K562 (cell line): ENCODE measurements at regions not wholly inside any gene's neighbourhood (a gene's known extent, or its start where the extent isn't known, plus 50 kb on each side); places are given as distances from the start of the nearest gene placed in this dataset.

Experiments
- ATAC-seq: fragments of 200-7000 bp; cut with Tn5 transposase; 3 replicates; pipeline ENCODE4 v1.9.1; 2020; ENCODE audit warnings: moderate library complexity
- BruUV-seq: library from RNA; stranded (reverse); fragments of 400-500 nt; replicated peaks from 2 replicates; lab custom pipeline; 2021; lab: Mats Ljungman, UMichigan
- CTCF ChIA-PET: fragments of 300-600 bp; formaldehyde crosslinking; extraction: SDS; loops from one replicate; lab custom pipeline; 2021; ENCODE audit warnings: low intra/inter-chr PET ratio; lab: Yijun Ruan, JAX
- POLR2A ChIA-PET: fragments of 300-600, 350-650 bp; sonication (Branson Sonifier 250); formaldehyde crosslinking; extraction: SDS; loops from one replicate; lab custom pipeline; 2021; ENCODE audit warnings: antibody characterized with exemption, inconsistent platforms; lab: Yijun Ruan, JAX
- DNase-seq, 4 experiments: peaks; one replicate each; pipeline versions ENCODE4 v3.0.0 to v3.0.0-alpha.2; 2011 to 2018; ENCODE audit warnings: low spot score in 3 of 4, mixed read lengths in 3 of 4; ENCODE audit errors: extremely low read depth in 1 of 4
- FAIRE-seq: peaks from 2 replicates; lab custom pipeline; 2011; peaks lifted over from hg19 to GRCh38; lab: Jason Lieb, UNC
- H2AFZ ChIP-seq: 2 replicates; pipeline ENCODE4 v1.6.0; 2011; ENCODE audit warnings: low read depth, low read length, control low read depth, inconsistent platforms
- H3K27ac ChIP-seq: fragments of 200-600 bp; 3 replicates; pipeline ENCODE4 v1.8.0; 2011; ENCODE audit warnings: low read depth, mild to moderate bottlenecking, control low read depth, inconsistent platforms, low read length, moderate library complexity, mixed read lengths; ENCODE audit errors: extremely low read depth
- H3K27me3 ChIP-seq, 2 experiments: fragments of 300-600 bp in 1 of 2; 2 replicates in 1 of 2; 3 replicates in 1 of 2; pipeline versions ENCODE4 v1.6.0 to v1.8.0; 2011; ENCODE audit warnings: inconsistent platforms in 2 of 2, low read length in 2 of 2, mild to moderate bottlenecking in 1 of 2, mixed read lengths in 1 of 2, moderate library complexity in 1 of 2; ENCODE audit not compliant: control insufficient read depth in 2 of 2, insufficient read depth in 2 of 2
- H3K36me3 ChIP-seq: fragments of 300-600 bp; 3 replicates; pipeline ENCODE4 v1.8.0; 2011; ENCODE audit warnings: mild to moderate bottlenecking, low read length, inconsistent platforms; ENCODE audit not compliant: control insufficient read depth, insufficient read depth
- H3K4me1 ChIP-seq, 2 experiments: fragments of 200-600 bp in 1 of 2; replicated peaks in 1 of 2; 2 replicates in 1 of 2; 3 replicates in 1 of 2; pipeline versions ENCODE4 v1.5.1 to v1.8.0; 2011; ENCODE audit warnings: inconsistent platforms in 2 of 2, low read length in 2 of 2, mild to moderate bottlenecking in 1 of 2, mixed read lengths in 1 of 2, moderate library complexity in 1 of 2; ENCODE audit not compliant: control insufficient read depth in 2 of 2, insufficient read depth in 2 of 2
- H3K4me2 ChIP-seq: 2 replicates; pipeline ENCODE4 v1.6.1; 2011; ENCODE audit warnings: low read length, control low read depth, inconsistent platforms, mixed read lengths; ENCODE audit not compliant: insufficient read depth
- H3K4me3 ChIP-seq: fragments of 200-600 bp; sonication (generic), shearing (Covaris generic); 2 replicates; pipeline ENCODE4 v1.5.1; 2016; ENCODE audit warnings: control low read depth, inconsistent platforms
- H3K79me2 ChIP-seq: fragments of 200-600 bp; 3 replicates; pipeline ENCODE4 v1.8.0; 2011; ENCODE audit warnings: low read length, inconsistent platforms; ENCODE audit not compliant: control insufficient read depth, insufficient read depth
- H3K9ac ChIP-seq, 2 experiments: 2 replicates each; pipeline versions ENCODE4 v1.6.0 to v1.6.1; 2011; ENCODE audit warnings: low read depth in 2 of 2, low read length in 2 of 2, control low read depth in 1 of 2, inconsistent platforms in 1 of 2, mild to moderate bottlenecking in 1 of 2, mixed read lengths in 1 of 2; ENCODE audit not compliant: insufficient read depth in 1 of 2
- H3K9me1 ChIP-seq: one replicate; pipeline ENCODE4 v1.6.0; 2011; ENCODE audit warnings: inconsistent platforms, mild to moderate bottlenecking, low read length, moderate library complexity; ENCODE audit not compliant: control insufficient read depth, insufficient read depth
- H3K9me3 ChIP-seq: replicated peaks from 2 replicates; pipeline ENCODE4 v1.5.1; 2011; ENCODE audit warnings: low read depth, low read length, inconsistent platforms; ENCODE audit not compliant: control insufficient read depth, insufficient read depth
- H4K20me1 ChIP-seq: replicated peaks from 2 replicates; pipeline ENCODE4 v1.6.1; 2011; ENCODE audit warnings: low read length, inconsistent platforms, mixed read lengths; ENCODE audit not compliant: control insufficient read depth, insufficient read depth
- CEBPB ChIP-seq: fragments of 450-650 bp; IDR thresholded peaks from 2 replicates; pipeline ENCODE4 v1.6.1; 2016; ENCODE audit warnings: missing genetic modification characterization, missing compliant biosample characterization
- CEBPG ChIP-seq, 3 experiments: fragments of 200-800 bp in 1 of 3; sonication (Bioruptor generic) in 1 of 3; sonication (generic) in 1 of 3; formaldehyde crosslinking in 1 of 3; IDR thresholded peaks in 2 of 3; conservative IDR thresholded peaks in 1 of 3; 2 replicates each; pipeline versions ENCODE4 v1.6.1 to v1.8.0; 2016 to 2022; ENCODE audit warnings: missing compliant biosample characterization in 2 of 3, missing genetic modification characterization in 2 of 3, mild to moderate bottlenecking in 1 of 3, missing genetic modification reagents in 1 of 3
- EZH2 ChIP-seq: IDR thresholded peaks from 2 replicates; pipeline ENCODE4 v1.6.1; 2012; ENCODE audit warnings: low read depth, mild to moderate bottlenecking, inconsistent platforms, low read length, borderline replicate concordance
- GABPA ChIP-seq: fragments of 200-800 bp; sonication (Bioruptor generic); conservative IDR thresholded peaks from 2 replicates; pipeline ENCODE4 v1.6.1; 2016; ENCODE audit warnings: low read depth, missing genetic modification characterization, missing compliant biosample characterization
- HNRNPK ChIP-seq: fragments of 200-400 bp; formaldehyde crosslinking; IDR thresholded peaks from one replicate; pipeline ENCODE4 v1.6.1; 2018; ENCODE audit warnings: mild to moderate bottlenecking, low read depth, low read length; ENCODE audit not compliant: poor library complexity, severe bottlenecking
- MEIS2 ChIP-seq: fragments of 450-650 bp; IDR thresholded peaks from 2 replicates; pipeline ENCODE4 v1.6.1; 2014; ENCODE audit warnings: mild to moderate bottlenecking; ENCODE audit not compliant: partially characterized antibody
- MIER1 ChIP-seq: fragments of 450-650 bp; IDR thresholded peaks from 2 replicates; pipeline ENCODE4 v1.6.1; 2016; ENCODE audit warnings: antibody characterized with exemption, mild to moderate bottlenecking, low read depth
- NCOA2 ChIP-seq, 2 experiments: fragments of 450-650 bp; IDR thresholded peaks; 2 replicates each; pipeline ENCODE4 v1.6.1; 2018; ENCODE audit warnings: mild to moderate bottlenecking in 2 of 2, moderate library complexity in 1 of 2; ENCODE audit not compliant: partially characterized antibody in 2 of 2
- PBX2 ChIP-seq, 2 experiments: IDR thresholded peaks in 1 of 2; conservative IDR thresholded peaks in 1 of 2; 2 replicates each; pipeline ENCODE4 v1.6.1; 2016; ENCODE audit warnings: low read depth in 2 of 2, mild to moderate bottlenecking in 1 of 2, missing compliant biosample characterization in 1 of 2, missing genetic modification characterization in 1 of 2, moderate library complexity in 1 of 2
- POLR3A ChIP-seq: IDR thresholded peaks from 2 replicates; pipeline ENCODE4 v1.6.1; 2011; ENCODE audit warnings: borderline replicate concordance, mild to moderate bottlenecking, moderate library complexity; ENCODE audit not compliant: insufficient read length, insufficient read depth; ENCODE audit errors: extremely low read depth
- RCOR1 ChIP-seq, 2 experiments: IDR thresholded peaks; 2 replicates each; pipeline ENCODE4 v1.6.1; 2012; ENCODE audit warnings: low read depth in 2 of 2, low read length in 2 of 2, borderline replicate concordance in 1 of 2, improper control_type of control experiment in 1 of 2
- RFX1 ChIP-seq: fragments of 450-650 bp; IDR thresholded peaks from 2 replicates; pipeline ENCODE4 v1.6.1; 2016; ENCODE audit warnings: mild to moderate bottlenecking, moderate library complexity
- YY1 ChIP-seq, 3 experiments: IDR thresholded peaks; 2 replicates each; pipeline ENCODE4 v1.6.1; 2011; ENCODE audit warnings: low read length in 2 of 3, mild to moderate bottlenecking in 2 of 3, moderate library complexity in 2 of 3, borderline replicate concordance in 1 of 3, control low read depth in 1 of 3, low read depth in 1 of 3; ENCODE audit not compliant: insufficient read depth in 3 of 3, insufficient replicate concordance in 2 of 3, control insufficient read depth in 1 of 3, insufficient read length in 1 of 3; ENCODE audit errors: extremely low read depth in 1 of 3
- ZBTB5 ChIP-seq: fragments of 450-650 bp; IDR thresholded peaks from 2 replicates; pipeline ENCODE4 v1.6.1; 2017; ENCODE audit warnings: antibody characterized with exemption
- ZNF408 ChIP-seq: fragments of 250-450 bp; sonication (Bioruptor Pico); IDR thresholded peaks from 2 replicates; pipeline ENCODE4 v1.4.0; 2020; ENCODE audit warnings: low read depth, mild to moderate bottlenecking, moderate library complexity
- WGBS: fragments of 100-300 bp; shearing (Covaris generic); methylation state at CpG from one replicate; pipeline ENCODE4 v1.1.6; 2016; ENCODE audit warnings: low coverage, mixed read lengths; ENCODE audit not compliant: insufficient coverage; ENCODE audit errors: missing lambda C conversion rate; 5-methylcytosine and 5-hydroxymethylcytosine counted together
- in situ Hi-C: fragments of 300-500 bp; cut with MboI; formaldehyde crosslinking; loops from 4 replicates; pipeline ENCODE4 v1.15.0; 2018; ENCODE audit warnings: inconsistent platforms, mixed read lengths
- intact Hi-C: fragments of 100-400 bp; cut with micrococcal nuclease; formaldehyde crosslinking; loops from 2 replicates; pipeline ENCODE4 v1.14.2; 2022

- WGBS, result 0% methylated on average over 3 of the region's 3 CpGs
- Histone ChIP-seq H3K9me1 (no peaks in the 10 kb centered on the region), H2AFZ (no peak overlapping the region), H3K4me1 (0 out of 5 replicates have a peak, but pooled peaks cover 0 to 3% of the 10 kb centered on the region in 2 experiments), H3K27me3 (peaks cover 12 to 15% of the 10 kb centered on the region in 2 experiments; a peak in 4 of 5 replicates), H3K4me3 (no peak overlapping the region), H3K36me3 (no peaks in the 10 kb centered on the region), H4K20me1 (no peaks in the 10 kb centered on the region), H3K4me2 (no peak overlapping the region), H3K27ac (no peak overlapping the region), H3K79me2 (no peaks in the 10 kb centered on the region), H3K9me3 (no peaks in the 10 kb centered on the region), H3K9ac (no peak overlapping the region)
- BruUV-seq, result no TSS peak
- FAIRE-seq (no peak), ATAC-seq (no peak), DNase-seq (no peak)
- ChIA-PET POLR2A (no interaction called here), CTCF (no interaction called here)
- in situ Hi-C loops, result no loop called here
- intact Hi-C loops, result no loop called here
- TF ChIP-seq GABPA (tag) (peak; percentile 56), RCOR1 (IDR thresholded peaks at IDR 0.05; ENCODE audit: borderline replicate concordance in 1 of 2, low read depth in 2 of 2, low read length in 2 of 2) (no peak), MEIS2 (peak; percentile 43), CEBPB (tag) (peak; percentile 78), PBX2 (CRISPR knock-in tag; IDR thresholded peaks at IDR 0.05; ENCODE audit: low read depth) (no peak), PBX2 (tag; conservative IDR thresholded peaks at IDR 0.05; ENCODE audit: low read depth) (0 out of 2 replicates have a peak, but pooled peaks have one; percentile 7), RFX1 (0 out of 2 replicates have a peak, but pooled peaks have one; percentile 13), ZNF408 (CRISPR knock-in tag) (no peak), MIER1 (no peak), YY1 (IDR thresholded peaks at IDR 0.05; ENCODE audit: borderline replicate concordance in 1 of 3, control insufficient read depth in 1 of 3, extremely low read depth in 1 of 3, insufficient read depth in 3 of 3, insufficient read length in 1 of 3, insufficient replicate concordance in 2 of 3, low read depth in 1 of 3, low read length in 2 of 3) (no peak), HNRNPK (no peak), CEBPG (CRISPR knock-in tag; IDR thresholded peaks at IDR 0.05) (no peak), CEBPG (tag; conservative IDR thresholded peaks at IDR 0.05 in 1 of 2, IDR thresholded peaks at IDR 0.05 in 1 of 2) (peak in 1 of 2 experiments; percentile 80; a peak in 3 of 4 replicates), ZBTB5 (no peak), EZH2 (no peak), NCOA2 (IDR thresholded peaks at IDR 0.05; ENCODE audit: partially characterized antibody in 2 of 2) (no peak), POLR3A (no peak)
These were observed 55.1 kb upstream of the PTPN12 start for GRCh38 chr7:77482015-77482414.
